ENCODE measurements at regions not wholly inside any gene's neighbourhood (a gene's known extent, or its start where the extent isn't known, plus 50 kb on each side); places are given as distances from the start of the nearest gene placed in this dataset.

- Histone ChIP-seq H3K4me3 (ENCODE audit: low read depth, low read length) (no peak overlapping the region), H3K36me3 (ENCODE audit: control insufficient read depth, insufficient read depth, low read length) (no peaks in the 10 kb centered on the region), H3K27me3 (ENCODE audit: control insufficient read depth, insufficient read depth, low read length) (no peaks in the 10 kb centered on the region; the same call in 1 of the 2 replicates)
- POLR2A ChIA-PET, result no interaction called here
- CTCF ChIA-PET, result interaction anchor here (5.7 kb wide), 1 partner anchor 760 kb away, joined by 30 read pairs; the partner anchor contains the start of gene ALCAM
- no peak for TF ChIP-seq CTCF (IDR thresholded peaks at IDR 0.05; ENCODE audit: insufficient read depth, low read depth, low read length)
- no peak for DNase-seq (ENCODE audit: low read depth)
Observed at GRCh38 chr3:104606812-104607211, 759.9 kb upstream of the ALCAM start.

- CTCF ChIA-PET, result interaction anchor here (0.6 kb wide), 1 partner anchor 859 kb away, joined by 3 read pairs; no protein-coding TSS in a partner anchor
- no peak for DNase-seq (ENCODE audit: low read depth)
- TF ChIP-seq CTCF (IDR thresholded peaks at IDR 0.05; ENCODE audit: insufficient read depth, low read depth, low read length), result peak; percentile 22; the same call in 1 of the 2 replicates
Observed at GRCh38 chr3:104610730-104611652, 755.7 kb upstream of the ALCAM start.

GRCh38 chr3:104612218-104612617 is 754.5 kb upstream of the ALCAM start:
- Histone ChIP-seq H3K27me3 (ENCODE audit: control insufficient read depth, insufficient read depth, low read length) (no peaks in the 10 kb centered on the region; the same call in 1 of the 2 replicates), H3K4me3 (ENCODE audit: low read depth, low read length) (no peak overlapping the region), H3K36me3 (ENCODE audit: control insufficient read depth, insufficient read depth, low read length) (no peaks in the 10 kb centered on the region)
- ChIA-PET POLR2A (no interaction called here), CTCF (no interaction called here)
- DNase-seq (ENCODE audit: low read depth), result no peak
- no peak for TF ChIP-seq CTCF (IDR thresholded peaks at IDR 0.05; ENCODE audit: insufficient read depth, low read depth, low read length)

More at GRCh38 chr3:104610730-104611652, 755.7 kb upstream of the ALCAM start:
- H3K27me3 ChIP-seq (ENCODE audit: control insufficient read depth, insufficient read depth, low read length), result no peaks in the 10 kb centered on the region; the same call in 1 of the 2 replicates
- POLR2A ChIA-PET, result no interaction called here
- H3K4me3 ChIP-seq (ENCODE audit: low read depth, low read length), result no peak overlapping the region
- H3K36me3 ChIP-seq (ENCODE audit: control insufficient read depth, insufficient read depth, low read length), result no peaks in the 10 kb centered on the region

DNA sequence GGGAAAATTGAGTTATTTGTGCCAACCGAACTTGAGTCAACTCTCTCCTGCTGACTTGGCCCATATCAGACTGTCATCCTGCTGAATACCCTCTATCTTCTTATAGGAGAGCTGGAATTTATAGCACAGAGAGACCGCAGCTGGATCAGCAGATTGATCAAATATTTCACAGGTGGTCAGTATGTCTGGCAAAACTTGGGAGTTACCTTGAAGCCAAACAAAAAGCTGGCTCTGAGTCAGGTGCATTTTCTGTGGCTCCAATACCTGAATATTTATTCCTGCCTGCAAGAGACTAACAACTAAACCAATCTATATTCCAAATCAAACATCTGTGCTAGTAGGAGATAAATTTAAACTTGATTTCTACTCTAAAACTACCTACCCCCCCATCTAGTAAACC is 752.1 kb upstream of the ALCAM start:
- no peaks in the 10 kb centered on the region for H3K36me3 ChIP-seq (ENCODE audit: control insufficient read depth, insufficient read depth, low read length)
- H3K4me3 ChIP-seq (ENCODE audit: low read depth, low read length), result no peak overlapping the region
- ChIA-PET POLR2A (no interaction called here), CTCF (interaction anchor here (1.0 kb wide), 1 partner anchor 17 kb away, joined by 3 read pairs; no protein-coding TSS in a partner anchor)
- TF ChIP-seq CTCF (IDR thresholded peaks at IDR 0.05; ENCODE audit: insufficient read depth, low read depth, low read length), result no peak
- H3K27me3 ChIP-seq (ENCODE audit: control insufficient read depth, insufficient read depth, low read length), result no peaks in the 10 kb centered on the region
- DNase-seq (ENCODE audit: low read depth), result no peak

DNA sequence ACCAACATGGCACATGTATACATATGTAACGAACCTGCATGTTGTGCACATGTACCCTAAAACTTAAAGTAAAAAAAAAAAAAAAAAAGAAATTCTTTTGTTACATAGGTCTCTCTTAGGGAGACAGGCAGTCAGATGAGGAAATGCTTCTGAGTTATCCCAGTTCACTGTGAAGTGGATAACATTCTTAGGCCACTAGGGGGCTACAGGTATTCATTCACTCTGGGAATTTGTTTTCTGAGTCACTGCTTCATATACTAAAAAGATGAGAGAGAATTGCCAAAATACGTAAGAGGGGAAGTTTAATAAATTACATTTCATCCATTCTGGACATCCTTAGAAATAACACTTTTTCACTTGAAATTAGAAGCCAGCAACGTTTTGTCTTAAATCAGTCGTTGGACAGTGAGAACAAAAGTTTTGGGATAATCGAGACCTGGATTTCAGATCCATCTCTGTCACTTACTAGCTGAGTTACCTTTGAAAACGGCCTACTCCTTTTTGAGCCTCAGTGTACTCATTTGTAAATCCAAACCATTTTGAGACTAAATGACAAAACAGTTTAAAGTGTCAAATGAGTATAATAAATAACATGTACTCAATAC is 738.4 kb upstream of the ALCAM start:
- H3K4me3 ChIP-seq (ENCODE audit: low read depth, low read length), result no peak overlapping the region
- peak; percentile 69 for TF ChIP-seq CTCF (IDR thresholded peaks at IDR 0.05; ENCODE audit: insufficient read depth, low read depth, low read length)
- no peak for DNase-seq (ENCODE audit: low read depth)
- CTCF ChIA-PET, result interaction anchor here (0.6 to 1.1 kb wide), 7 partner anchors 8 to 740 kb away, joined by 3 to 5 read pairs (median 3); partner anchors contain the start of gene ALCAM
- no peaks in the 10 kb centered on the region for H3K36me3 ChIP-seq (ENCODE audit: control insufficient read depth, insufficient read depth, low read length)
- POLR2A ChIA-PET, result no interaction called here
- H3K27me3 ChIP-seq (ENCODE audit: control insufficient read depth, insufficient read depth, low read length), result no peaks in the 10 kb centered on the region

All from BJ (cell line).